ENCODE measurements at regions not wholly inside any gene's neighbourhood (a gene's known extent, or its start where the extent isn't known, plus 50 kb on each side); places are given as distances from the start of the nearest gene placed in this dataset.

GRCh38 chr5:130981663-130982062 is 183.4 kb downstream of the HINT1 start:
- H4K20me1 ChIP-seq (ENCODE audit: insufficient read depth, low read length): no peaks in the 10 kb centered on the region
- no peak overlapping the region for H3K27ac ChIP-seq (ENCODE audit: low read length)
- H3K4me1 ChIP-seq (ENCODE audit: low read length): no peaks in the 10 kb centered on the region
- TF ChIP-seq CTCF (IDR thresholded peaks at IDR 0.05; ENCODE audit: low read depth, low read length) (no peak), EZH2phosphoT487 (IDR thresholded peaks at IDR 0.05; ENCODE audit: low read depth) (no peak)
- H3K9ac ChIP-seq (ENCODE audit: low read length): no peak overlapping the region
- H3K9me3 ChIP-seq (ENCODE audit: insufficient read depth, low read length): no peaks in the 10 kb centered on the region
- H3K4me2 ChIP-seq (ENCODE audit: low read length): no peak overlapping the region
- H3K4me3 ChIP-seq (ENCODE audit: low read length): no peak overlapping the region
- H3K27me3 ChIP-seq (ENCODE audit: low read depth, low read length): no peaks in the 10 kb centered on the region
- H2AFZ ChIP-seq (ENCODE audit: low read depth, low read length): no peak overlapping the region
- no peaks in the 10 kb centered on the region for H3K79me2 ChIP-seq (ENCODE audit: low read length)
- no peaks in the 10 kb centered on the region for H3K36me3 ChIP-seq (replicated peaks; ENCODE audit: low read depth, low read length)

- H3K27me3 ChIP-seq (ENCODE audit: low read depth, low read length): no peaks in the 10 kb centered on the region
- no peak overlapping the region for H3K27ac ChIP-seq (ENCODE audit: low read length)
- H3K36me3 ChIP-seq (replicated peaks; ENCODE audit: low read depth, low read length): no peaks in the 10 kb centered on the region
- no peak for TF ChIP-seq EZH2phosphoT487 (IDR thresholded peaks at IDR 0.05; ENCODE audit: low read depth)
- no peak for TF ChIP-seq CTCF (IDR thresholded peaks at IDR 0.05; ENCODE audit: low read depth, low read length)
- H3K79me2 ChIP-seq (ENCODE audit: low read length): no peaks in the 10 kb centered on the region
- no peak overlapping the region for H2AFZ ChIP-seq (ENCODE audit: low read depth, low read length)
- no peak overlapping the region for H3K4me2 ChIP-seq (ENCODE audit: low read length)
- H3K9me3 ChIP-seq (ENCODE audit: insufficient read depth, low read length): no peaks in the 10 kb centered on the region
- H3K4me3 ChIP-seq (ENCODE audit: low read length): no peak overlapping the region
- no peaks in the 10 kb centered on the region for H3K4me1 ChIP-seq (ENCODE audit: low read length)
- no peaks in the 10 kb centered on the region for H4K20me1 ChIP-seq (ENCODE audit: insufficient read depth, low read length)
- H3K9ac ChIP-seq (ENCODE audit: low read length): no peak overlapping the region
These were observed 186.6 kb downstream of the HINT1 start for GRCh38 chr5:130978475-130978874.

GRCh38 chr5:130976493-130976892 is 188.6 kb downstream of the HINT1 start:
- Histone ChIP-seq H3K4me3 (ENCODE audit: low read length) (no peak overlapping the region), H3K9ac (ENCODE audit: low read length) (no peak overlapping the region), H3K4me1 (ENCODE audit: low read length) (no peaks in the 10 kb centered on the region), H3K9me3 (ENCODE audit: insufficient read depth, low read length) (no peaks in the 10 kb centered on the region), H3K36me3 (replicated peaks; ENCODE audit: low read depth, low read length) (no peaks in the 10 kb centered on the region), H4K20me1 (ENCODE audit: insufficient read depth, low read length) (no peaks in the 10 kb centered on the region), H3K27ac (ENCODE audit: low read length) (no peak overlapping the region), H3K4me2 (ENCODE audit: low read length) (no peak overlapping the region), H3K27me3 (ENCODE audit: low read depth, low read length) (no peaks in the 10 kb centered on the region), H3K79me2 (ENCODE audit: low read length) (no peaks in the 10 kb centered on the region), H2AFZ (ENCODE audit: low read depth, low read length) (no peak overlapping the region)
- no peak for TF ChIP-seq CTCF (IDR thresholded peaks at IDR 0.05; ENCODE audit: low read depth, low read length)
- TF ChIP-seq EZH2phosphoT487 (IDR thresholded peaks at IDR 0.05; ENCODE audit: low read depth): no peak

- no peak overlapping the region for H2AFZ ChIP-seq (ENCODE audit: low read depth, low read length)
- no peak for TF ChIP-seq CTCF (IDR thresholded peaks at IDR 0.05; ENCODE audit: low read depth, low read length)
- no peak for TF ChIP-seq EZH2phosphoT487 (IDR thresholded peaks at IDR 0.05; ENCODE audit: low read depth)
- H3K27ac ChIP-seq (ENCODE audit: low read length): no peak overlapping the region
- no peaks in the 10 kb centered on the region for H3K36me3 ChIP-seq (replicated peaks; ENCODE audit: low read depth, low read length)
- H3K9me3 ChIP-seq (ENCODE audit: insufficient read depth, low read length): no peaks in the 10 kb centered on the region
- no peak overlapping the region for H3K9ac ChIP-seq (ENCODE audit: low read length)
- no peaks in the 10 kb centered on the region for H3K79me2 ChIP-seq (ENCODE audit: low read length)
- no peaks in the 10 kb centered on the region for H3K4me1 ChIP-seq (ENCODE audit: low read length)
- no peak overlapping the region for H3K4me2 ChIP-seq (ENCODE audit: low read length)
- H3K27me3 ChIP-seq (ENCODE audit: low read depth, low read length): no peaks in the 10 kb centered on the region
- no peaks in the 10 kb centered on the region for H4K20me1 ChIP-seq (ENCODE audit: insufficient read depth, low read length)
- H3K4me3 ChIP-seq (ENCODE audit: low read length): no peak overlapping the region
These were observed 189.2 kb downstream of the HINT1 start for GRCh38 chr5:130975847-130976246.
